ENCODE measurements at regions not wholly inside any gene's neighbourhood (a gene's known extent, or its start where the extent isn't known, plus 50 kb on each side); places are given as distances from the start of the nearest gene placed in this dataset.

GRCh38 chr5:125926172-125926571, 497.0 kb upstream of the GRAMD2B start:
- 87 to 90% methylated on average over 3 of the region's 3 CpGs for WGBS, 2 donors
- intact Hi-C loops (cut with DNase I; ENCODE audit: low total_unique reads) = no loop called here
- no peak for TF ChIP-seq POLR2A (IDR thresholded peaks at IDR 0.05)
- no peak for TF ChIP-seq CTCF (IDR thresholded peaks at IDR 0.05)
- no peak overlapping the region for H3K4me3 ChIP-seq (ENCODE audit: low read depth, poor library complexity, severe bottlenecking)
- no peak for DNase-seq (ENCODE audit: low spot score in 2 of 2)

- intact Hi-C loops (cut with DNase I; ENCODE audit: low total_unique reads) = no loop called here
- 79 to 81% methylated on average over 6 of the region's 6 CpGs for WGBS, 2 donors
- DNase-seq (ENCODE audit: low spot score in 2 of 2) = no peak
- H3K4me3 ChIP-seq (ENCODE audit: low read depth, poor library complexity, severe bottlenecking) = no peak overlapping the region
- TF ChIP-seq CTCF (IDR thresholded peaks at IDR 0.05) (no peak), POLR2A (IDR thresholded peaks at IDR 0.05) (no peak)
Measured at GRCh38 chr5:125928663-125929062, 494.5 kb upstream of the GRAMD2B start.

- no peak for DNase-seq (ENCODE audit: low spot score in 2 of 2)
- intact Hi-C loops (cut with DNase I; ENCODE audit: low total_unique reads) = no loop called here
- 81 to 90% methylated on average over 5 of the region's 5 CpGs for WGBS, 2 donors
- TF ChIP-seq CTCF (IDR thresholded peaks at IDR 0.05) = no peak
- no peak for TF ChIP-seq POLR2A (IDR thresholded peaks at IDR 0.05)
- H3K4me3 ChIP-seq (ENCODE audit: low read depth, poor library complexity, severe bottlenecking) = no peak overlapping the region
Measured at GRCh38 chr5:125950012-125950615, 473.1 kb upstream of the GRAMD2B start.

GRCh38 chr5:125961150-125961549, 462.1 kb upstream of the GRAMD2B start:
- TF ChIP-seq POLR2A (IDR thresholded peaks at IDR 0.05) (no peak), CTCF (IDR thresholded peaks at IDR 0.05) (no peak)
- intact Hi-C loops (cut with DNase I; ENCODE audit: low total_unique reads) = no loop called here
- DNase-seq (ENCODE audit: low spot score in 2 of 2) = no peak
- no peak overlapping the region for H3K4me3 ChIP-seq (ENCODE audit: low read depth, poor library complexity, severe bottlenecking)
- 79 to 87% methylated on average over 1 of the region's 1 CpG for WGBS, 2 donors

GRCh38 chr5:125965577-125965976, 457.6 kb upstream of the GRAMD2B start:
- H3K4me3 ChIP-seq (ENCODE audit: low read depth, poor library complexity, severe bottlenecking) = no peak overlapping the region
- TF ChIP-seq POLR2A (IDR thresholded peaks at IDR 0.05) (no peak), CTCF (IDR thresholded peaks at IDR 0.05) (no peak)
- intact Hi-C loops (cut with DNase I; ENCODE audit: low total_unique reads) = no loop called here
- no peak for DNase-seq (ENCODE audit: low spot score in 2 of 2)
- 92 to 93% methylated on average over 4 of the region's 4 CpGs for WGBS, 2 donors

GRCh38 chr5:125967576-125967975, 455.6 kb upstream of the GRAMD2B start:
- intact Hi-C loops (cut with DNase I; ENCODE audit: low total_unique reads) = no loop called here
- TF ChIP-seq CTCF (IDR thresholded peaks at IDR 0.05) (no peak), POLR2A (IDR thresholded peaks at IDR 0.05) (no peak)
- H3K4me3 ChIP-seq (ENCODE audit: low read depth, poor library complexity, severe bottlenecking) = no peak overlapping the region
- DNase-seq (ENCODE audit: low spot score in 2 of 2) = no peak

All from lower leg skin (tissue), 4 donors.